ENCODE measurements at regions not wholly inside any gene's neighbourhood (a gene's known extent, or its start where the extent isn't known, plus 50 kb on each side); places are given as distances from the start of the nearest gene placed in this dataset.

GRCh38 chr13:67299751-67300150 is 69.6 kb upstream of the PCDH9 start:
- TF ChIP-seq CTCF (IDR thresholded peaks at IDR 0.05; ENCODE audit: insufficient read depth, low read length, poor library complexity, severe bottlenecking) (no peak), EZH2phosphoT487 (conservative IDR thresholded peaks at IDR 0.05; ENCODE audit: low read length) (no peak)
